ENCODE measurements at regions not wholly inside any gene's neighbourhood (a gene's known extent, or its start where the extent isn't known, plus 50 kb on each side); places are given as distances from the start of the nearest gene placed in this dataset.

DNA sequence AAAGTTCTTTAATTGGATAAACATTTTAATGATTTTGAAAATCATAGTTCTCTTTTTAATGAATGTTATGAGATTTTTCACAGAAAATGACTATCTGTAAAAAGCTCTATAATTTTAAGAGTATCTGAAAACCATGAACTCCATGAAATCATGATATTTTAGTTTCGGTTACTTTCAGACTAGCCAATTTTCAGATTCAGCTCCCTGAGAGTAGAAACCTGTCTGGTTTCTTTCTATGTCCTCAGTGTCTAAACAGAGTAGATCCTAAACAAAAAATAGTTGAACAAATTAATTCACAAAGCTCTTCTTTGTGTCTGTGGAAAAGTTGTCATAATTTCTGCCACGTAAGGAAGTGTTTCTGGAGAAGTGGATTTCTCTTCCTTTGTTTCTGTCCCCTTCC, 1247.7 kb downstream of the NSUN3 start:
- no peaks in the 10 kb centered on the region for H3K9me3 ChIP-seq
- no peak for DNase-seq
- H3K27me3 ChIP-seq, result no peaks in the 10 kb centered on the region
- TF ChIP-seq, protein P1, sequence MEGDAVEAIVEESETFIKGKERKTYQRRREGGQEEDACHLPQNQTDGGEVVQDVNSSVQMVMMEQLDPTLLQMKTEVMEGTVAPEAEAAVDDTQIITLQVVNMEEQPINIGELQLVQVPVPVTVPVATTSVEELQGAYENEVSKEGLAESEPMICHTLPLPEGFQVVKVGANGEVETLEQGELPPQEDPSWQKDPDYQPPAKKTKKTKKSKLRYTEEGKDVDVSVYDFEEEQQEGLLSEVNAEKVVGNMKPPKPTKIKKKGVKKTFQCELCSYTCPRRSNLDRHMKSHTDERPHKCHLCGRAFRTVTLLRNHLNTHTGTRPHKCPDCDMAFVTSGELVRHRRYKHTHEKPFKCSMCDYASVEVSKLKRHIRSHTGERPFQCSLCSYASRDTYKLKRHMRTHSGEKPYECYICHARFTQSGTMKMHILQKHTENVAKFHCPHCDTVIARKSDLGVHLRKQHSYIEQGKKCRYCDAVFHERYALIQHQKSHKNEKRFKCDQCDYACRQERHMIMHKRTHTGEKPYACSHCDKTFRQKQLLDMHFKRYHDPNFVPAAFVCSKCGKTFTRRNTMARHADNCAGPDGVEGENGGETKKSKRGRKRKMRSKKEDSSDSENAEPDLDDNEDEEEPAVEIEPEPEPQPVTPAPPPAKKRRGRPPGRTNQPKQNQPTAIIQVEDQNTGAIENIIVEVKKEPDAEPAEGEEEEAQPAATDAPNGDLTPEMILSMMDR (IDR thresholded peaks at IDR 0.05; ENCODE audit: low read depth, low read length), result no peak
- H3K4me3 ChIP-seq (ENCODE audit: low read depth, low read length), result no peak overlapping the region
- no peaks in the 10 kb centered on the region for H3K4me1 ChIP-seq
- H3K36me3 ChIP-seq, result no peaks in the 10 kb centered on the region

DNA sequence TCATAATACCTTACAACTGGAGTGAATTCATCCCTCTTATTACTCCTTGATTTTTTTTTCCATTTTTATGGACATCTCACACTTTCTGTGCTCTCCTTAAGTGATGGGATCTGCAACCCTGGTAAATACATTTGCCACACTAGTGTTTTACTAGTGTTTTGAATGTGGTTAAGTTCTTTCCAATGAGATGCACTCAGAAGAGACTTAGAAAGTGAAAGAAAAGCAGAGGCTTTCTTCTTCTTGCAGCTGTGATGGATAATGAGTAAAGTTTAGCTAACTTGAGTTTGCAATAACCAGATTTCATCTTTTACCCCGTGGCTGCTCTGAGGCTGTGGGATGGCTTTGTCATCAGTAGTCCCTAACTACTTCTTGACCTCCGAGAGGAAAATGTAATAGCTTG, 1248.4 kb downstream of the NSUN3 start:
- H3K27me3 ChIP-seq, result no peaks in the 10 kb centered on the region
- H3K36me3 ChIP-seq, result no peaks in the 10 kb centered on the region
- TF ChIP-seq, protein P1 (IDR thresholded peaks at IDR 0.05; ENCODE audit: low read depth, low read length), result no peak

DNA sequence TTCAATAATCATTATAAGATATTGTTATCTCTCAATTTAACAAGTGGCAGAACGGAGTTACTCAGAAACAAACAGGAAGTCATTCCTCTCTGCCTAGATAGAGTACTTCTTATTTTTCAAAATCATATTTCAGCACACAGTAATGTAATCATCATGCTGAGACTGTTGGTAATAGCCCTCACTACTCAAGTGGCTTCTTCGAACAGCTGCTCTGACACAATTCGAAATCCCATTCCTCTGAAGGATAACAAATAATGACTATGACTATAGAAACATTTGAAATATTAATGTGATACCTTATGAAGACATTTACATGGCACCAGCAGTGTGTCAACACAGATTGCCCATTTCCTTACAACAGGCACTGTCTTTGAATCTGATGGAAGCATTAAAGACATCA, 1249.8 kb downstream of the NSUN3 start:
- Histone ChIP-seq H3K4me1 (no peaks in the 10 kb centered on the region), H3K27me3 (no peaks in the 10 kb centered on the region), H3K36me3 (no peaks in the 10 kb centered on the region), H3K4me3 (ENCODE audit: low read depth, low read length) (no peak overlapping the region), H3K9me3 (no peaks in the 10 kb centered on the region)
- DNase-seq, result no peak
- TF ChIP-seq, protein P1 (IDR thresholded peaks at IDR 0.05; ENCODE audit: low read depth, low read length), result no peak

More for the DNA sequence above, 1248.4 kb downstream of the NSUN3 start:
- H3K9me3 ChIP-seq, result no peaks in the 10 kb centered on the region
- H3K4me3 ChIP-seq (ENCODE audit: low read depth, low read length), result no peak overlapping the region
- no peak for DNase-seq
- H3K4me1 ChIP-seq, result no peaks in the 10 kb centered on the region

GRCh38 chr3:95319921-95320494, 1257.1 kb downstream of the NSUN3 start:
- Histone ChIP-seq H3K4me1 (no peaks in the 10 kb centered on the region), H3K36me3 (no peaks in the 10 kb centered on the region), H3K9me3 (no peaks in the 10 kb centered on the region), H3K27me3 (no peaks in the 10 kb centered on the region), H3K4me3 (ENCODE audit: low read depth, low read length) (no peak overlapping the region)
- TF ChIP-seq, protein P1 (IDR thresholded peaks at IDR 0.05; ENCODE audit: low read depth, low read length), result no peak
- no peak for DNase-seq

- no peak overlapping the region for H3K4me3 ChIP-seq (ENCODE audit: low read depth, low read length)
- H3K4me1 ChIP-seq, result no peaks in the 10 kb centered on the region
- H3K36me3 ChIP-seq, result no peaks in the 10 kb centered on the region
- TF ChIP-seq, protein P1 (IDR thresholded peaks at IDR 0.05; ENCODE audit: low read depth, low read length), result no peak
- no peaks in the 10 kb centered on the region for H3K9me3 ChIP-seq
- DNase-seq, result no peak
- H3K27me3 ChIP-seq, result no peaks in the 10 kb centered on the region
These were observed 1264.6 kb downstream of the NSUN3 start for GRCh38 chr3:95327478-95327877.

DNA sequence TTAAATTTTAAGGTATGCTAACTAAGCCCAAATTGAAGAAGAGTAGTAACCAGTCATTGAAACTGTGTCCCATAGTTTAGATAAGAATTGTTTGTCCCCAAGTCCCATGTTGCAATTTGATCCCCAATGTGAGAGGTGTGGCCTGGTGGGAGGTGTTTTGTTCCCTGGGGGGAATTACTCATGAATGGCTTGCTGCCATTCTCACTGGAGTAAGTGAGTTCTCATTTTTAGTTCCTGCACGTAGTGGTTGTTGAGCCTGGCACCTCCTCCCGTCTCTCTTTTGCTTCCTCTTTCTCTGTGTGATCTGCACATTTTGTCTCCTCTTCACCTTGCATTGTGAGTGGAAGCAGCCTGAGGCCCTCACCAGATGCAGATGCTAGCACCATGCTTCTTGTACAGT, 1271.0 kb downstream of the NSUN3 start:
- Histone ChIP-seq H3K4me3 (ENCODE audit: low read depth, low read length) (no peak overlapping the region), H3K36me3 (no peaks in the 10 kb centered on the region), H3K27me3 (no peaks in the 10 kb centered on the region), H3K9me3 (no peaks in the 10 kb centered on the region), H3K4me1 (no peaks in the 10 kb centered on the region; the same call in 1 of the 2 replicates)
- DNase-seq, result no peak
- TF ChIP-seq, protein P1 (IDR thresholded peaks at IDR 0.05; ENCODE audit: low read depth, low read length), result no peak
